ENCODE measurements at regions not wholly inside any gene's neighbourhood (a gene's known extent, or its start where the extent isn't known, plus 50 kb on each side); places are given as distances from the start of the nearest gene placed in this dataset.

GRCh38 chr20:4083098-4083865 is 65.3 kb upstream of the SMOX start:
- TF ChIP-seq ZEB2 (tag by site-specific recombination; IDR thresholded peaks at IDR 0.05) = no peak
- TF ChIP-seq CTCF (tag by site-specific recombination; IDR thresholded peaks at IDR 0.05) = no peak
- TF ChIP-seq ZNF146 (tag by site-specific recombination; IDR thresholded peaks at IDR 0.05) = no peak
- TF ChIP-seq KLF17 (tag by site-specific recombination; IDR thresholded peaks at IDR 0.05) = no peak

All from HEK293 (cell line).